CD4-positive, alpha-beta memory T cell (primary cell): ENCODE measurements at regions not wholly inside any gene's neighbourhood (a gene's known extent, or its start where the extent isn't known, plus 50 kb on each side); places are given as distances from the start of the nearest gene placed in this dataset.

Source experiments
- CTCF ChIA-PET: fragments of 350-600 bp; sonication (Branson Sonifier 250); formaldehyde crosslinking; loops from one replicate; lab custom pipeline; 2021; ENCODE audit warnings: inconsistent platforms; ENCODE audit not compliant: partially characterized antibody; lab: Charles Lee
- POLR2A ChIA-PET: fragments of 350-600 bp; sonication (Branson Sonifier 250); formaldehyde crosslinking; loops from one replicate; lab custom pipeline; 2021; ENCODE audit not compliant: partially characterized antibody; lab: Charles Lee
- DNase-seq, 5 donors: peaks; one replicate each; pipeline versions ENCODE4 v3.0.0 to v3.0.0-alpha.2; 2020 to 2022; ENCODE audit warnings: mixed read lengths in 1 of 5
- H3K27ac ChIP-seq: one replicate; pipeline ENCODE4 v1.7.0; 2013; ENCODE audit warnings: low read depth, low read length
- H3K27me3 ChIP-seq: 2 replicates; pipeline ENCODE4 v1.7.0; 2013; ENCODE audit warnings: mild to moderate bottlenecking, low read length, moderate library complexity; ENCODE audit not compliant: insufficient read depth
- H3K36me3 ChIP-seq: 2 replicates; pipeline ENCODE4 v1.7.0; 2013; ENCODE audit warnings: mild to moderate bottlenecking, low read length, moderate library complexity; ENCODE audit not compliant: insufficient read depth
- H3K4me1 ChIP-seq: 2 replicates; pipeline ENCODE4 v1.7.0; 2013; ENCODE audit warnings: mild to moderate bottlenecking, low read length, moderate library complexity; ENCODE audit not compliant: insufficient read depth
- H3K4me3 ChIP-seq, 2 donors: one replicate each; pipeline ENCODE4 v1.7.0; 2013; ENCODE audit warnings: low read length in 2 of 2, mild to moderate bottlenecking in 1 of 2
- H3K9me3 ChIP-seq, 2 donors: one replicate each; pipeline ENCODE4 v1.7.0; 2013; ENCODE audit warnings: low read length in 2 of 2, control low read depth in 1 of 2; ENCODE audit not compliant: control insufficient read depth in 1 of 2
- H3K27ac Mint-ChIP-seq, 7 donors: one replicate each; pipeline ENCODE4 v1.8.0; 2020 to 2021; ENCODE audit warnings: mixed read lengths in 7 of 7, mild to moderate bottlenecking in 6 of 7, inconsistent platforms in 3 of 7, moderate library complexity in 3 of 7
- H3K27me3 Mint-ChIP-seq, 2 donors: one replicate each; pipeline ENCODE4 v1.8.0; 2020 to 2021; ENCODE audit warnings: mixed read lengths in 2 of 2
- H3K36me3 Mint-ChIP-seq, 2 donors: one replicate each; pipeline ENCODE4 v1.8.0; 2020 to 2021; ENCODE audit warnings: mixed read lengths in 2 of 2, inconsistent platforms in 1 of 2, mild to moderate bottlenecking in 1 of 2
- H3K4me1 Mint-ChIP-seq, 4 donors: one replicate each; pipeline ENCODE4 v1.8.0; 2020 to 2021; ENCODE audit warnings: mixed read lengths in 4 of 4, mild to moderate bottlenecking in 1 of 4
- H3K4me3 Mint-ChIP-seq, 8 donors: one replicate each; pipeline ENCODE4 v1.8.0; 2020 to 2021; ENCODE audit warnings: mixed read lengths in 8 of 8, mild to moderate bottlenecking in 7 of 8, moderate library complexity in 6 of 8, inconsistent platforms in 3 of 8
- H3K9me3 Mint-ChIP-seq, 8 donors: one replicate each; pipeline ENCODE4 v1.8.0; 2020 to 2021; ENCODE audit warnings: mixed read lengths in 8 of 8, mild to moderate bottlenecking in 5 of 8, inconsistent platforms in 3 of 8, moderate library complexity in 1 of 8
- intact Hi-C: fragments of 100-400 bp; cut with micrococcal nuclease; formaldehyde crosslinking; loops from one replicate; pipeline ENCODE4 v1.15.1; 2023

- peaks cover 0 to 10% (median 5%) of the 10 kb centered on the region in 8 donors for H3K9me3 Mint-ChIP-seq
- ChIA-PET CTCF (no interaction called here), POLR2A (no interaction called here)
- no peaks in the 10 kb centered on the region for H3K36me3 Mint-ChIP-seq
- H3K4me1 Mint-ChIP-seq = no peaks in the 10 kb centered on the region
- H3K27me3 Mint-ChIP-seq = no peaks in the 10 kb centered on the region
- no peaks in the 10 kb centered on the region for H3K9me3 ChIP-seq
- intact Hi-C loops = no loop called here
- no peaks in the 10 kb centered on the region for H3K36me3 ChIP-seq
- H3K27me3 ChIP-seq = no peaks in the 10 kb centered on the region
- no peak overlapping the region for H3K4me3 Mint-ChIP-seq
- no peak for DNase-seq
- H3K4me3 ChIP-seq = no peak overlapping the region
- H3K4me1 ChIP-seq = no peaks in the 10 kb centered on the region
- no peak overlapping the region for H3K27ac ChIP-seq
- no peak overlapping the region for H3K27ac Mint-ChIP-seq
These were observed 266.0 kb upstream of the NT5E start for GRCh38 chr6:85183841-85184240.

- H3K9me3 Mint-ChIP-seq = peaks cover 0 to 17% (median 6%) of the 10 kb centered on the region in 8 donors
- no peak overlapping the region for H3K4me3 Mint-ChIP-seq
- DNase-seq = no peak
- no peaks in the 10 kb centered on the region for H3K36me3 ChIP-seq
- H3K4me3 ChIP-seq = no peak overlapping the region
- no peak overlapping the region for H3K27ac Mint-ChIP-seq
- ChIA-PET CTCF (no interaction called here), POLR2A (no interaction called here)
- no peaks in the 10 kb centered on the region for H3K4me1 ChIP-seq
- intact Hi-C loops = no loop called here
- no peaks in the 10 kb centered on the region for H3K27me3 ChIP-seq
- no peaks in the 10 kb centered on the region for H3K36me3 Mint-ChIP-seq
- H3K4me1 Mint-ChIP-seq = no peaks in the 10 kb centered on the region
- no peaks in the 10 kb centered on the region for H3K9me3 ChIP-seq
- H3K27me3 Mint-ChIP-seq = no peaks in the 10 kb centered on the region
- no peak overlapping the region for H3K27ac ChIP-seq
These were observed 277.2 kb upstream of the NT5E start for GRCh38 chr6:85172705-85173104.

GRCh38 chr6:85172161-85172560, 277.7 kb upstream of the NT5E start:
- H3K9me3 ChIP-seq = no peaks in the 10 kb centered on the region
- intact Hi-C loops = no loop called here
- H3K36me3 ChIP-seq = no peaks in the 10 kb centered on the region
- H3K27ac ChIP-seq = no peak overlapping the region
- no peak overlapping the region for H3K4me3 Mint-ChIP-seq
- no peaks in the 10 kb centered on the region for H3K27me3 Mint-ChIP-seq
- no peaks in the 10 kb centered on the region for H3K27me3 ChIP-seq
- no peaks in the 10 kb centered on the region for H3K36me3 Mint-ChIP-seq
- ChIA-PET CTCF (no interaction called here), POLR2A (no interaction called here)
- H3K4me1 Mint-ChIP-seq = no peaks in the 10 kb centered on the region
- no peak for DNase-seq
- H3K27ac Mint-ChIP-seq = no peak overlapping the region
- H3K9me3 Mint-ChIP-seq = peaks cover 0 to 17% (median 6%) of the 10 kb centered on the region in 8 donors
- no peaks in the 10 kb centered on the region for H3K4me1 ChIP-seq
- H3K4me3 ChIP-seq = no peak overlapping the region

- H3K4me3 Mint-ChIP-seq = no peak overlapping the region
- Histone ChIP-seq H3K36me3 (no peaks in the 10 kb centered on the region), H3K4me3 (no peak overlapping the region), H3K9me3 (no peaks in the 10 kb centered on the region), H3K4me1 (no peaks in the 10 kb centered on the region), H3K27me3 (no peaks in the 10 kb centered on the region), H3K27ac (no peak overlapping the region)
- H3K4me1 Mint-ChIP-seq = no peaks in the 10 kb centered on the region
- H3K27me3 Mint-ChIP-seq = no peaks in the 10 kb centered on the region
- CTCF ChIA-PET = no interaction called here
- peaks cover 0 to 4% (median under 1%) of the 10 kb centered on the region in 8 donors for H3K9me3 Mint-ChIP-seq
- intact Hi-C loops = no loop called here
- H3K27ac Mint-ChIP-seq = no peak overlapping the region
- no peaks in the 10 kb centered on the region for H3K36me3 Mint-ChIP-seq
- no peak for DNase-seq
- POLR2A ChIA-PET = no interaction called here
These were observed 280.7 kb upstream of the NT5E start for GRCh38 chr6:85169189-85169588.

- Histone ChIP-seq H3K4me3 (no peak overlapping the region), H3K27me3 (no peaks in the 10 kb centered on the region), H3K4me1 (no peaks in the 10 kb centered on the region), H3K27ac (no peak overlapping the region), H3K9me3 (no peaks in the 10 kb centered on the region), H3K36me3 (no peaks in the 10 kb centered on the region)
- intact Hi-C loops = no loop called here
- H3K27me3 Mint-ChIP-seq = no peaks in the 10 kb centered on the region
- no peaks in the 10 kb centered on the region for H3K36me3 Mint-ChIP-seq
- no peaks in the 10 kb centered on the region for H3K4me1 Mint-ChIP-seq
- H3K27ac Mint-ChIP-seq = no peak overlapping the region
- no peak for DNase-seq
- peaks cover 0 to 5% (median 0%) of the 10 kb centered on the region in 8 donors for H3K9me3 Mint-ChIP-seq
- ChIA-PET POLR2A (no interaction called here), CTCF (no interaction called here)
- H3K4me3 Mint-ChIP-seq = no peak overlapping the region
These were observed 281.7 kb upstream of the NT5E start for GRCh38 chr6:85168146-85168545.

GRCh38 chr6:85166114-85166741, 283.7 kb upstream of the NT5E start:
- H3K27ac ChIP-seq = no peak overlapping the region
- no peak overlapping the region for H3K27ac Mint-ChIP-seq

GRCh38 chr6:85163156-85164080, 286.5 kb upstream of the NT5E start:
- H3K36me3 Mint-ChIP-seq = no peaks in the 10 kb centered on the region
- H3K36me3 ChIP-seq = no peaks in the 10 kb centered on the region
- no peaks in the 10 kb centered on the region for H3K27me3 Mint-ChIP-seq
- H3K9me3 Mint-ChIP-seq = peaks cover 0 to 5% (median 0%) of the 10 kb centered on the region in 8 donors
- no peak overlapping the region for H3K4me3 Mint-ChIP-seq
- H3K27me3 ChIP-seq = no peaks in the 10 kb centered on the region
- no peaks in the 10 kb centered on the region for H3K4me1 ChIP-seq
- H3K4me3 ChIP-seq = no peak overlapping the region
- no peak overlapping the region for H3K27ac ChIP-seq
- CTCF ChIA-PET = no interaction called here
- H3K4me1 Mint-ChIP-seq = no peaks in the 10 kb centered on the region
- intact Hi-C loops = no loop called here
- DNase-seq = no peak
- POLR2A ChIA-PET = no interaction called here
- no peaks in the 10 kb centered on the region for H3K9me3 ChIP-seq
- no peak overlapping the region for H3K27ac Mint-ChIP-seq

More at GRCh38 chr6:85166114-85166741, 283.7 kb upstream of the NT5E start:
- Mint-ChIP-seq H3K4me1 (no peaks in the 10 kb centered on the region), H3K36me3 (no peaks in the 10 kb centered on the region), H3K4me3 (no peak overlapping the region), H3K9me3 (peaks cover 0 to 5% (median 0%) of the 10 kb centered on the region in 8 donors), H3K27me3 (no peaks in the 10 kb centered on the region)
- ChIA-PET CTCF (no interaction called here), POLR2A (no interaction called here)
- no peak for DNase-seq
- no peaks in the 10 kb centered on the region for H3K9me3 ChIP-seq
- H3K4me1 ChIP-seq = no peaks in the 10 kb centered on the region
- no peak overlapping the region for H3K4me3 ChIP-seq
- H3K27me3 ChIP-seq = no peaks in the 10 kb centered on the region
- H3K36me3 ChIP-seq = no peaks in the 10 kb centered on the region
- intact Hi-C loops = no loop called here
